ENCODE measurements at regions not wholly inside any gene's neighbourhood (a gene's known extent, or its start where the extent isn't known, plus 50 kb on each side); places are given as distances from the start of the nearest gene placed in this dataset.

DNA sequence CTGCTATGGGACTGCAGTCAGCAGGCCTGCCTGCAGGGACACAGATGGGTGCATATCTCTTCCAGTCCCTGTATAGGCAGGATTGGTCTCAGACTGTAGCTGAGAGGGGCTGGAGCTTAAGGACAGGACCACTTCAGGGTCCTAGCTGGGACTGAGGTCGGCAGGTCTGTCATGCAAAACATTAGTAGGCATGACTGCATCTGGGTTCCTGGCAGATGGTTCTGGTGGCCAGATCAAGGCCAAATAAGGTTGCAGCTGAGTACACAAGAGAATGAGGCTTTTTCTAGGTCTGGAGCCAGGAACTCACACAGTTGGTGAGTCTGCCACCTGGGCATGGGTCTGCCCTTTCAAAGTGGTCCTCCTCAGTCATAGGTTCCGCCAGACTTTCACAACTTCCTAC, 155.8 kb downstream of the TPH2 start:
- H3K4me1 Mint-ChIP-seq = no peaks in the 10 kb centered on the region
- H3K36me3 Mint-ChIP-seq (ENCODE audit: low read depth) = no peaks in the 10 kb centered on the region
- Histone ChIP-seq H3K4me1 (ENCODE audit: control insufficient read depth, insufficient read depth, low read length) (peaks cover 3% of the 10 kb centered on the region), H3K9me3 (ENCODE audit: control insufficient read depth, low read length) (no peaks in the 10 kb centered on the region), H3K36me3 (ENCODE audit: control insufficient read depth, insufficient read depth, low read length) (no peaks in the 10 kb centered on the region), H3K4me3 (ENCODE audit: low read length) (no peak overlapping the region), H3K27ac (ENCODE audit: low read depth, low read length) (no peak overlapping the region), H3K27me3 (ENCODE audit: control insufficient read depth, insufficient read depth, low read length, poor library complexity, severe bottlenecking) (no peaks in the 10 kb centered on the region), H3K9ac (ENCODE audit: extremely low read depth, low read length, poor library complexity, severe bottlenecking) (no peak overlapping the region)
- H3K27ac Mint-ChIP-seq = no peak overlapping the region
- WGBS, 2 experiments (ENCODE audit: insufficient coverage in 1 of 2, insufficient read length in 1 of 2) = 88 to 100% methylated on average over 1 to 2 of the region's 2 CpGs
- TF ChIP-seq, protein P1, sequence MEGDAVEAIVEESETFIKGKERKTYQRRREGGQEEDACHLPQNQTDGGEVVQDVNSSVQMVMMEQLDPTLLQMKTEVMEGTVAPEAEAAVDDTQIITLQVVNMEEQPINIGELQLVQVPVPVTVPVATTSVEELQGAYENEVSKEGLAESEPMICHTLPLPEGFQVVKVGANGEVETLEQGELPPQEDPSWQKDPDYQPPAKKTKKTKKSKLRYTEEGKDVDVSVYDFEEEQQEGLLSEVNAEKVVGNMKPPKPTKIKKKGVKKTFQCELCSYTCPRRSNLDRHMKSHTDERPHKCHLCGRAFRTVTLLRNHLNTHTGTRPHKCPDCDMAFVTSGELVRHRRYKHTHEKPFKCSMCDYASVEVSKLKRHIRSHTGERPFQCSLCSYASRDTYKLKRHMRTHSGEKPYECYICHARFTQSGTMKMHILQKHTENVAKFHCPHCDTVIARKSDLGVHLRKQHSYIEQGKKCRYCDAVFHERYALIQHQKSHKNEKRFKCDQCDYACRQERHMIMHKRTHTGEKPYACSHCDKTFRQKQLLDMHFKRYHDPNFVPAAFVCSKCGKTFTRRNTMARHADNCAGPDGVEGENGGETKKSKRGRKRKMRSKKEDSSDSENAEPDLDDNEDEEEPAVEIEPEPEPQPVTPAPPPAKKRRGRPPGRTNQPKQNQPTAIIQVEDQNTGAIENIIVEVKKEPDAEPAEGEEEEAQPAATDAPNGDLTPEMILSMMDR (conservative IDR thresholded peaks at IDR 0.05) = no peak
- DNase-seq = no peak
- no peaks in the 10 kb centered on the region for H3K27me3 Mint-ChIP-seq (ENCODE audit: insufficient read depth)
- H3K9me3 Mint-ChIP-seq = no peaks in the 10 kb centered on the region
- no peak overlapping the region for H3K4me3 Mint-ChIP-seq

DNA sequence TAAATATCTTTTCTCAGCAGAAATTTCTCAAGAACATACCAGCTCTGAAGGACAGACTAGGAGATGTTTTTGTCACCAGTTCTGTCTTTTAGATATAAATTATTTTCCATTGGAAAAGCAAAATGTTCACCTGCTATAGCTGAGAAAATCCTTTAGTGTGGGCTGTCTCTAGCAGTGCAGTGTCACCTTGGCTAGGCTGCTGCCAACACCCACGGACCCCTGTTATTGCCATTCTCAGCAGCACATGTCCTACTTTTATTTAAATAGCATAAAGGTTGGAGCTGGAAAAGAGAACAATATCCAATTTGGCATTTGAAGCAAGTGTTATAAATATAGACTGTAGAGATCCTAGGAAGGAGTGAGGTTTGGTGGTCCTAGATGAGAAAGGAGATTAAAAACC, 156.4 kb downstream of the TPH2 start:
- no peak for DNase-seq

DNA sequence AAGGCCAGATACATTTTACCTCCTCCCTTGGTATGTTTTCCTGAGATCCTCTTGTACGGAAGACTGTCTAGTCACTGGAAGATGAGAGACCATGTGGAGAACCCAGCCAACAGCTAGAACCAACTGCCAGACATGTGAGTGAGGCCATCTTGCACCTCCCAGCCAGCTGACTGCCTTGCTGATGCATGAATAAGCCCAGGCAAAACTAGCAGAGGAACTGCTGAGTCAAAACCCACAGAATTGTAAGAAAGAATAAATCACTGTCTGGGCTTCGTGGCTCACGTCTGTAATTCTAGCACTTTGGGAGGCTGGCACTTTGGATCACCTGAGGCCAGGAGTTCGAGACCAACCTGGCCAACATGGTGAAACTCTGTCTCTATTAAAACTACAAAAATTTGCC, 160.0 kb downstream of the TPH2 start:
- Histone ChIP-seq H3K9ac (ENCODE audit: extremely low read depth, low read length, poor library complexity, severe bottlenecking) (no peak overlapping the region), H3K36me3 (ENCODE audit: control insufficient read depth, insufficient read depth, low read length) (no peaks in the 10 kb centered on the region), H3K9me3 (ENCODE audit: control insufficient read depth, low read length) (no peaks in the 10 kb centered on the region), H3K27ac (ENCODE audit: low read depth, low read length) (no peak overlapping the region), H3K4me3 (ENCODE audit: low read length) (no peak overlapping the region), H3K4me1 (ENCODE audit: control insufficient read depth, insufficient read depth, low read length) (no peaks in the 10 kb centered on the region), H3K27me3 (ENCODE audit: control insufficient read depth, insufficient read depth, low read length, poor library complexity, severe bottlenecking) (no peaks in the 10 kb centered on the region)
- no peak for DNase-seq
- no peaks in the 10 kb centered on the region for H3K9me3 Mint-ChIP-seq
- no peaks in the 10 kb centered on the region for H3K27me3 Mint-ChIP-seq (ENCODE audit: insufficient read depth)
- 90 to 93% methylated on average over 4 of the region's 4 CpGs for WGBS, 2 experiments (ENCODE audit: insufficient coverage in 1 of 2, insufficient read length in 1 of 2)
- no peaks in the 10 kb centered on the region for H3K4me1 Mint-ChIP-seq
- H3K4me3 Mint-ChIP-seq = no peak overlapping the region
- no peak overlapping the region for H3K27ac Mint-ChIP-seq
- TF ChIP-seq, protein P1 (conservative IDR thresholded peaks at IDR 0.05) = no peak
- no peaks in the 10 kb centered on the region for H3K36me3 Mint-ChIP-seq (ENCODE audit: low read depth)

More for the DNA sequence above, 156.4 kb downstream of the TPH2 start:
- Histone ChIP-seq H3K4me1 (ENCODE audit: control insufficient read depth, insufficient read depth, low read length) (no peaks in the 10 kb centered on the region), H3K9ac (ENCODE audit: extremely low read depth, low read length, poor library complexity, severe bottlenecking) (no peak overlapping the region), H3K27me3 (ENCODE audit: control insufficient read depth, insufficient read depth, low read length, poor library complexity, severe bottlenecking) (no peaks in the 10 kb centered on the region), H3K27ac (ENCODE audit: low read depth, low read length) (no peak overlapping the region), H3K9me3 (ENCODE audit: control insufficient read depth, low read length) (no peaks in the 10 kb centered on the region), H3K36me3 (ENCODE audit: control insufficient read depth, insufficient read depth, low read length) (no peaks in the 10 kb centered on the region), H3K4me3 (ENCODE audit: low read length) (no peak overlapping the region)
- WGBS, 2 experiments (ENCODE audit: insufficient coverage in 1 of 2, insufficient read length in 1 of 2) = 86% methylated on average over 1 of the region's 1 CpG; no CpG with 5 or more reads in 1 of the 2 experiments
- Mint-ChIP-seq H3K27me3 (ENCODE audit: insufficient read depth) (no peaks in the 10 kb centered on the region), H3K4me1 (no peaks in the 10 kb centered on the region), H3K27ac (no peak overlapping the region), H3K9me3 (no peaks in the 10 kb centered on the region), H3K4me3 (no peak overlapping the region), H3K36me3 (ENCODE audit: low read depth) (no peaks in the 10 kb centered on the region)
- TF ChIP-seq, protein P1 (conservative IDR thresholded peaks at IDR 0.05) = no peak
